Stimulated activated CD4-positive, alpha-beta T cell treated with anti-CD3 and anti-CD28 coated beads, Interleukin-15, amount 100 ng/mL, for 48 hours (primary cell): ENCODE measurements at regions not wholly inside any gene's neighbourhood (a gene's known extent, or its start where the extent isn't known, plus 50 kb on each side); places are given as distances from the start of the nearest gene placed in this dataset.

Experiments used
- DNase-seq, 2 donors: peaks; one replicate each; pipeline ENCODE4 v3.0.0-alpha.2; 2020; ENCODE audit warnings: low read depth in 2 of 2

DNA sequence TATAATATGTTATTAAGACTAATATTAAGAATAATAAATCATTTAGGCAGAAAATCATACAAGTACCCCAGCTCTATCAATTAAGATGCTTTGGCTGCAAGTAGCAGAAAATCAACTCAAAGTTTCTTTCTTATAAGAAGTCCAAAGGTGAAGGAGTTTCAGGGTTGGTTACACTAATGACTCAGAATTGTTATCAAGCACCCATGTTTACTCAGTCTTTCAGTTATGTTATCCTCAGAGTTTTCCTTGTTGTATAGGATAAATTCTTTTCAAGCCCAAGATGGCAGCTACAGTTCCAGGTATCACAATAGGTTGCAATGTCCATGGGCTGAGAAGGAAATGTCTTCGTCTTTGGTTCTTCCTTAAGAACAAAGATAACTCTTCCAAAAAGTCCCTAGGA is 163.6 kb downstream of the TNFSF18 start:
- no peak for DNase-seq

DNA sequence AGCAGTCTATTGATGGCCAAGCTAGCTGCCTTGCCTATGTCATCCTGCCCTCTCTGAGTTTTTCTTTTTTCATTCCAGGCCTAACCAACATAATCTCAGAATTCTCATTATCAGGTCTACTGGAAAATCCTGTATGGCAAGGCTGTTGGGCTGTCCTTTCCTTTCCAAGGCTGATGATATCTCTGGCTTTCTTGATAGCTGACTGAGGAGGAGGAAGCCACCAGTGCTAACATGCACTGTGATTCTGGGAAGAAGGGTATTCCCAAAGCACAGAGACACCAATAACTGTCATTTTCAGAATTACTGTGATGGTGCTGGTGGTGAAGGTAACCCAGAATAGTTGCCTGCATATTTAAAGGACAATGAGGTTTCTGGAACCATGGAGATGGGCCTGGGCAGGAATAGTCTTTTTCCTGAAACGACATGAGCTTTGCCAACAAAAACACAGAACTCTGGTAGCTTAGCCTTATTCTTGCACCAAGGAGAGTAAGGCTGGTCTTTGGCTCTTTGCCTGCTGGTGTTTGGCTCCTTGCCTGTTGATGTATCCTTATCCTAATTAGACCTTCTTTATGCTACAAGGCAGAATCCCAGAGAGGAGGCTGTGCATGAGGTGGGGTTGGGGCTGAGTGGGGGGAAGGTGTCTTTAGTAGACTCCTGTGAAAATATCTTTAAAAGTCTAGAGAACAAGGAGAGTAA is 157.4 kb downstream of the TNFSF18 start:
- DNase-seq, result no peak

DNA sequence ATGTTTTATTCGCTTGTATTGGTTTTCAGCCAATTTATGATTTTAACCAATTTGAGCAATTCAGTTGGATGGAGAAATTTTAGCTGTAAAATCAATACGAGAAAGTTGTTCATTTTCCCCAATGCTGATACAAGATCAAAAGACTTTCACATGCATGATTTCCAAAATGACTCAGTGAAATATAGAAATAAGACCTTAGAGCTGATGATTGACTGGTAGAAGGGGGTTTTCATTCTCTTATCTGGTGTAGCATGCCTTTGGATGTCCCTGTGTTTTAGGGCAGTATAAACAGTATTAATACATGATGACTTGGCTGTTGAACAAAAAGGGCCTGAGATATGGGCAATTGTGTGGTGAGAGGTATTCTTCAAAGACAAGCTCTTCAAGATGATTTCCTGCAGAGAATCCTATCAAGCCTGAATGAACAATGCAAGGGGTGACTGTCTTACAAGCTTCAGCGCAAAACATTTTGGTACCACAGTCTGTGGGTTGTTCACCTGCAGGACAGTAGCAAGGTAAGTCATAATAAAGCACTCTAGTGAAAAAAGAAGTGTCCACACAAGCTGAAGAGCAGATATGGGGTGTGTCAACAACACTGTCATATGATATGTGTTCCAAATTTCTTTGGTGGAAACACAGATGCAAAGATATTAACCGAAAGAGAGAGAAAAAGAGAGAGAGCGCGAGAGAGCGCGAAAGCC is 156.2 kb downstream of the TNFSF18 start:
- no peak for DNase-seq

DNA sequence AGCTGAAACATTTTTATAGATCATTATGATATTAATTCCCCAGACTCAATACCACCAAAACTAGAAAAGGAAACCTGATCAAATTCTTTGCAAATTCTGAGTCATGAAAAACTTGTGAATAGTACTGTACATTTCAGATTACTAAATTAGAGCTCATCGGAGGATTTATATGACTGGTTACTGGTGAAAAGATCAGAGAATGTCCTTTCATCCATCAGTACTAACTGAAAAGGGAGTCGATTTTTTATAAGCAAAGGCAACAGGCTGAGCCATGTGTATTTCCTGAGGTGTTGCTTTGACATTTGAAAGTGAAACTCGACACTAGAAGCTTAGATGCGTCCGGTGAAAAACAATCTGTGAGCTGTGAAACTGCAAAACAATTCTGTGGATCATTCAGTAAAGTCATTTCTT is 155.7 kb downstream of the TNFSF18 start:
- no peak for DNase-seq

DNA sequence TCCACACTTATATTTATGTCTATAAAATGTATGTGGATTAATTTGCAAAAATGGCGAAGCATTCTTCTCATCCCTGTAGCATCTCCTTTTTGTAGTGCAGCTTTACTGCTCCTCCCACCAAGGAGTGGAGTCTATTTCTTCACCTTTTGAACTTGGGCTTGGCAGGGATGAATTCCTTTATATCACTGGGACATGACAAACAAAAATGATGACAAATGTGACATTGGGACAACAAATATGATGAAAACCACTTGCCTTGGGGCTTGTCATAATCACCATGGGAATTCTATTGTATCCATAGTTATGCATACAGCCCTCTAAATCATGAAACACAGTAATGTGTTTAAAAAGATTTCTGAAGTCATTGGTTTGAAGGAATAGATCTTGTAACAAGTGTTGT is 155.0 kb downstream of the TNFSF18 start:
- DNase-seq, result no peak

DNA sequence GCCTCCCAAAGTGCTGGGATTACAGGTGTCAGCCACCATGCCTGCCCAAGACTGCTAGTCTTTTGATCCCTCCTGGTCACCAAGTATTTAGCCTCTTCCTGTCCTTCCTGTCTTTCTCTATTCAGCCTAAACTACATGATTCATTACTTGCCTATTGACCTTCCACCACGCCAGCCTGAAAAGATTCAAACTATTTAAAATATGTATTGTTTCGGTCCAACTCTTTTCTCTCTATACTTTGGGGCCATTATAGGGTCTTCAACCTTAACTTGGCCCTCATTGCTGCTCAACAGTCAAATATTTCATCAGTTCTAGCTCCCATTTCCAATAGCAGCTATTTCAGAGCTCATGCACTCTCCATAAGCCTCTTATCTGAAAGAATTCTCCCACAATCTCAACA is 153.0 kb downstream of the TNFSF18 start:
- DNase-seq, result no peak

DNA sequence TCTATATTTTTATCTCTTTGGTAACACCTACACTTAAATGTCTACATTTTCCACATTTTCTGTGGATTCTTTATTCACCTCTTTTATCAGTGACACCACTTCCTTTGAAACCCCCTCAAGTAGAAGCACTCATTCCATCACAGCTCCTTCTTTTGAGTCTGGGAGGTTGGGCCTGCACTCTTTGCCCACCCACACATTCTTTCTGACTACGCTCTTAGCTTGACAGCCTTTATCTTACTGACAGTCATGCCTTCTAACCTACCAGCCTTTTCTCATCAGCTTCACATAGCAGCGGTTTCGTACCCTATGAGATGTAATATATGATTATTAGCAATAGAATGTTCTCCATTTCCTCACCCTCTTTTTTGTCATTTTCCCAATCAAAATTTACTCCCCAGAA is 151.9 kb downstream of the TNFSF18 start:
- DNase-seq, result no peak

DNA sequence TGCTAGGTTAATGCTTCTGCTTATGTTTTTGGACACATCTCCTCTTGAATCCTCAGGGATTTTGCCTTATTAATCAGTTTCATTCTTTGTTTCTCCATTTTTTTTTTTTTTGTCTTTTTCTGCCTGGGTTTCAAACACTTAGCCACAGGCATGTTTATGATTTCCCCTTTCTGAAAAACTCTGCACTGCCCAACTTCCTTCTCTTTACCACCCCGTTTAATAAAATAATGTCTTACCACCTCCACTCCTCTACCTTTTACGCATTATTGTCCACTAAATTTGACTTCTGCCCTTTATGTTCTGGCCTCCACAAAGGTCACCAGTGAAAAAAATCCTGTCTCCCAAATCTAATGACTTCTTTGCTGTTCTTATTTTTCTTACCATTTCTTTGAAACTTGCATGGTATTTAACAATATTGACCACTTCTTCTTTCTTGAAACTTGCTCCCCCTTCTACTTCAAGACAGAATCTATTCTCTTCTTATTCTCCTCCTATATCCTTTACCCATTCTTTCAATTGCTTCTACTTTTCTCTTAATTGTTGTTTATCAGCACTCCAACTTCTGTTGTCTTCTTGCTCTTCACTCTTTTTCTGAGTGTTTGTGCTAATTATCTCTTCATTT is 150.3 kb downstream of the TNFSF18 start:
- no peak for DNase-seq

DNA sequence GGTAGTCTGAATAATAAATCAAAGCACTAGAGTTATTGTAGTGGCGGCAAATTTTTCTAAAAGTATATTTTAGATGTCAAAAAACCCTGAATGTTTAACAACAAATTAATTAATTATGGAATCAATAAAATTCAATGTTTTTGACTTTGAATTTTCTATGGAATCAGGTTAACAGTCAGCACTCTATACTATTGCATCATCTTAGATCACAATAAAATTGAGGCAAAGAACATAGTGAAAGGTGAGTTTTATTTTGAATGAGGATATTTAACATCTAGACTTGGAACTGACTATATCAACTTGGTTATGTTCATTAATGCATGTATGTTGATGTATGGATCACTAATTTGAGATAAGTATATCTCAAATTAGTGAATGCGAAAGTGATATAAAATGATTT is 148.5 kb downstream of the TNFSF18 start:
- DNase-seq, result no peak

DNA sequence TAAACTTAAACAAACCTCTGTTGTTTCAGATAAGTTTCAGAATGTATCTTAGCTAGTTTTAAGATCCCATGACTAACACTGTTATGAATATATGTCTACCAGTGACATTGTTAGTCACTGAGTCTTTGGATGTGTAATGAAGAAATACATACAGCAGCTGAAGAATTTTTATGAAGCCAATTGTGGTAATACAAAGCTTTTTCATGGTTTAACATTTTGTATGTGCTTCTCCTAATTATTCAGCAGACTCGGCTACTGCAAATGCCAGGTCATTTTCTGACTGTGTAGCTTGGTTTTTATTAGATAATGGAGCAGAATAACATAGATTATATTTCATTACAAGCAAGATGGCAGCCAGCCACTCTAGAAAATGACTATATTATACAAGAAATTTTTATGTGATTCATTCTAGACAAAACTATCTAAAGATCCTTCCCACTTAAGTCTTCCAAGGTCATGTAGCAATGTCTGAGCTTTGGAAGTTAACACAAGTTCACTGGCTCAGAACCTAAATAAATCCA is 147.8 kb downstream of the TNFSF18 start:
- no peak for DNase-seq

DNA sequence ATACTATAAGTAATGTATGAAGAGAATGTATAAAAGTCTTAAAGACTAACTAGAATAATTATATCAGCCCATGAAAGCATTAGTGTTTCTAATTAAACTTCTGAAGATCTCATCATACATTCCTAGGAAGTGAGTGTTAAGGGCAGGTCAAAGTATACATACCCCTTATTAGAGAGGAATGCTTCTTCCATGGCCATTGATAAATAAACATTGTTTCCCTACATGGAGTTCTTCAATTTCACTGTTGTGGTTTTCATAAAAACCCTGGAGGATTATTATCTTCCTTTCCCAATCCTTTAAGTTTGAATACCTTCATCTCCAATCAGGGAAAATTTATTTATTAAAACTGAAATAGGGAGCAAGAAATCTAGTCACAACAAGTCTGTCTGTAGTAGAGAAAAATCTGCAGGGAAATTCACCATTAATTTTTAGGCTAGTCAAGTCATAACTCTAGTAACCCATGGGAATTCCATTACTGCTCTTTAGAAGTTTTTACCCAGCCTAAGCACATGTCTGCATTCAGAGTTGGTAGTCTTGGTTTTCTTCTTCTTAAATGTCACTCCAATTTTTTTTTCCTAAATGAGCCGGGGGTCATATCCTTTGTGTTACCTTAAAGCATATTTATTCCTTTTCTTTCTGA is 147.0 kb downstream of the TNFSF18 start:
- no peak for DNase-seq

DNA sequence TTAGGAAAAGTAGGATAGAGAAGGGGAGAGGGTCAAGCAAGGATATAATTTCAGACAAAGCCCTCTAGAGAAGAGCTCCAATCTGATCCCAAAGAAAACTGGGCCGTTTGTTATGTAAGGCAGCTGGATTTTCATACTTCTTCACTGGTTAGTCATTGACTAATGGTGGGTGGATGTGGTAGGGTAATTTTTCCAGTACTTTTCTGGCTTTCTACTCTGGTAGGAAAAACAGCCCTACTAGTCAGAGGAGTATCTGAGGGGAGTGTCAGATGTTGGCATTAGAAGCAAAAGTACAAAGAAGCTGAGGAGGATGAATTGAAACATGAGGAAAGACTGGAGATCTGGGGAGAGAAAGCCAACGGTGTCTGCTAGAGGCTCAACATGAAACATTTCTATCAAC is 145.3 kb downstream of the TNFSF18 start:
- no peak for DNase-seq

DNA sequence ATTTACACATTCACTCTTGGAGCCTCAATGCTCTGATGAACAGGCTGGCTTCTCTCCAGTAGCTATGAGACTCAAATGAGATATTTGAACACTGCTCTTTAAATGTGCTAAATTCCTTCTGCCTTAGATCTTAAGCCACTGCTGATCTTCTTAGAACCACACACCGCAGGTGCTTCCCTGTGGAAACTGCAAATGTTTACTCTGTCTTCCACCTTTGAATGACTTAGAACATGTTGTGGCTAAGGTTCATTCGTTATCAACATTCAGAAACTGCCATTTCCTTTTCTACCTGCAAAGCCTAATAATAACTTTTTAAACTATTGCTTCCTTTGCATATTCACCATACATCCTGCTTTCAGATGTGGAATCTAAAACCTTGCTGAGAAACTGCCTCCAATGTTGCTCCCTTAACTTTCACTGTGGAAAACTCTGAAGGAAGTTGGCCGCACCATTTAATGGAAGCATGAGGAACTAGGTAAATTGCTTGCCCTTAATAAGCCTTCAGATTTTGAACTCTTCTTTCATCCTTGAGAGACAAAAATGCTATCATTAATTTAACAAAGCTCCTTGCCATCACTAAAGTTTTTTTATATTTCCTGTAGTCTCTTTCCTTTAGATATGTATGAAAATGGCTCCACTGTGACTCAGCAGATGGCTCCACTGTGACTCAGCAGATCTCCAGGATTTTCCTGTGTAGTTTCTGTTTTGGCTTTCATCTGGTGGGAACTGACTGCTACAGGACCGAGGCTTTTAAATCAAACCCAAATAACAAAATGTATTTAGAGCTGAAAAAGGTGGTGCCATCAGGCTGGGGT is 143.8 kb downstream of the TNFSF18 start:
- DNase-seq, result no peak

DNA sequence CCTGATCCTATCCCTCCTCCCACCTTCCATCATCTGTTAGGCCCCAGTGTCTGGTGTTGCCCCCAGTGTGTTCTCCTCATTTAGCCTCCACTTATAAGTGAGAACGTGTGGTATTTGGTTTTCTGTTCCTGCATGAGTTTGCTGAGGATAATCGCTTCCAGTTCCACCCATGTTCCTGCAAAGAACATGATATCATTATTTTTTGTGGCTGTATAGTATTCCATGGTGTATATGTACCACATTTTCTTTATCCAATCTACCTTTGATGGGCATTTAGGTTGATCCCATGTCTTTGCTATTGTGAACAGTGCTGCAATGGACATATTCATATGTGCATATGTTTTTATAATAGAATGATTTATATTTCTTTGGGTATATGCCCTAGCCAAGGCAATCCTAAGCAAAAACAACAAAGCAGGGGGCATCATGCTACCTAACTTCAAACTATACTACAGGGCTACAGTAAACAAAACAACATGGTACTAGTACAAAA is 142.9 kb downstream of the TNFSF18 start:
- DNase-seq, result no peak

DNA sequence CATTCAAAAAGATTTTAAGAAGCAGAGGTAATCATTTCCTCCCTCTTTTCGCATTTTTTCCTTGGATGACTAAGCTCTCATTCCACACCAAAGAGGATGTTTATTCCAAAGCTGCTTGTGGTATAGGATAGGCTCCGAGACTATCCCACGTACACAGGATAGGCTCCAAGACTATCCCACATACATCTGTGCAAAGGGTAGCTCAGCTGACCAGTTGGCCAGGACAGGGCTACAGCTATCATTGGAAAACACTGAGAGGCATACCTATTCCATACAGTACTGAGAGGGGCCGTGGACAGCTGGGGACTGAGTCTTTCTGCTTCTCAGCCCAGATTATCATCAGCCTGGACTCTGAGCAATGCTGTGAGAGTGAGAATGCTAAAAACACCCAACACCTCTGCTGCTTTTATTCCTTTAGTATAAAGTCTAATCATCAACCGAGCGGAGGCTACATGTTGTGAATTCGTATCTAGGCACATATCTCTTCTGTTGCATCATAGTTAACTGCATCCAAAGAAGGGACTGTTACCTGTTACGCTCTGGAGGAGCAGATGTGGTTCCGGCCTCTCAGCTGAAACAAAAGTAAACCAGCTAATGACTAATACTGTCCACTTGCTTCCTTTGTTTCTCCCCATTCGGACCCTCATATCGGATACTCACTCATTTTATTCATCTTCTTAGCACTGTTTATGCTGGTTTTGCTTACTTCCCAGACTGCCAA is 141.0 kb downstream of the TNFSF18 start:
- no peak for DNase-seq

DNA sequence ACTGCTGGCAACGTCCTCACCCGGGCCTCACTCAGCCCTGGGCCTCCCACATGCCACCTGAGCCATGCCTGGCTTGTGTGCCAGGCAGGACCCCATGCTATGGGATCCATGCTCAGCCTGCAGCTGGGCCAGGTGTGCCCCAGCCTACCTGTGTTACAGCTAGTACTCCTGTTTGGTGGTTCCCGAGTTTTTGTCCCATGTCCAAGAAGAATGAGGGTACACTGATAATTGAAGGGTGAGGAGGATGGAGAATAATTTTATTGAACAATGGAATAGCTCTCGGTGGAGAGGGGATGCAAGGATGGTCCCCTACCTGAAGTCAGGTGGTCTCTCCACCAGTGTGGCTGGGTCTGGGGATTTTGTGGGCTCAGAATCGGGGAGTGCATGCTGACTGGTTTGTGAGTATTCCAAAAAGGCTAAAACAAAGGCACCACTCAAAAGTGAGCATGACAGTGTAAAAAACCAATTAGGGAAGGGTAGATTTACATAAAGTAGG is 137.9 kb downstream of the TNFSF18 start:
- no peak for DNase-seq

DNA sequence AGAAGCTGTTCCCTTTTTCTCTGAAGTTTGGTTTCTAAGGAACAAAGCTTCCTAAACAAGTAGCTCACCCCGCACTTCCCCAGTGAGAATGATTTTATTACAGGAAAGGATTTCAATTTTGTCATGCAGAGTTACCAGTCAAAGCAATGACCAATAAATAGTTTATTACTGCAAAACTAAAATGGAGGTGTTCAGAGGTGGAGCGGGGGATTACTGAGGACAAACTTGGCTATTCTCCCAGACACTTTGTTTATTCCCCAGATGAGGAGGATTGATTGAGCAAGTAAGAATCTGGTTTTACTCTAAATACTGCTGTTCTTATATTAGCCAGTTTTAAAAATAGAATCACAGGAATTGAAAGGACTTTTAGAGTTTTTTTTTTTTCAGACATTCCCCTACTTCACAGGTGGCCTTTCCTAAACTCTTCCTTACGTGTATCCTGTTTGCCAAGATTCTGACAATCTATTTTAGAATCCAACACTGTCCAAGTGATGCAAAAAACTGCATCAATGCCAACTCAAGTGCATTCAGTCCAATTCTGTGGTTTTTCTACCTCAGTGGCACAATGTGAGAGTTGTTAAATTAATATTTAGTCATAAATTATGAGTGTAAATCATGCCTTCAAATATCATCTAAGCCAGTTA is 136.1 kb downstream of the TNFSF18 start:
- DNase-seq, result no peak

DNA sequence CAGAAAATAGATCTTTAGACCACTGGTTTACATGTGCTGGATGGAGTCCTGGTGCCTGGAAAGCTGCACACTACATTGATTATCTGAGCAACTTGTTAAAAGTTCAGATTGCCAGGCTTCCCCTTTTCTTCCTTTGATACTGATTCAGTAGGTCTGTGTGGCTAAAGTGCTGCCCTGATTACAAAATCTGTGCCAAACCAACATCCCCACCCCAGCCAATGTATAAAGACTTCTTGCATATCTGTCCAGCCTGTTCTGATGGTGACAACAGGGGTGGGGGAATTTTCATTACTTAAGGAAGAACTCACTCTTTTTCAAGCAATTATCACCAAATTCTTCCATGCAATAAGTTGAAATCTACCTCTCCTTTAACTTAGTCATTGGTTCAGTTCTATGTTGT is 135.5 kb downstream of the TNFSF18 start:
- no peak for DNase-seq

DNA sequence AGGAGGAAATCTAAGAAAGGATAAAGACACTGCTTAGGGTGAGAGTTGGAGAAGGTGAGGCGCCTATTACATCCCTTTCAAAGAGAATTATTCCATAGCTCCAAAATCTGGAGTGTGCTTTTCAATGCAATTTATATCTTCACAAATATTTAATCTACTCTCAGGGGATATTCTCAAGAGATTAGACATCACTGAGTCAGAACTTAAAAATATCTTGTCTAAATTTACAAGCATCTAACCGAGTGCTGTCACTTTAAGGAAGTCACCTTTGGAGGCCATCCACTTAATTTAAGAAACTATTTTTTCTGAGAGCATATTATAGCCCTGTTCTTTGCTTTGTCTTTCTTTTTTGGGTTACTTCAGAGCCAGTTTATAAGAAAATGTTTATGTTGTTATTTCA is 134.6 kb downstream of the TNFSF18 start:
- no peak for DNase-seq

DNA sequence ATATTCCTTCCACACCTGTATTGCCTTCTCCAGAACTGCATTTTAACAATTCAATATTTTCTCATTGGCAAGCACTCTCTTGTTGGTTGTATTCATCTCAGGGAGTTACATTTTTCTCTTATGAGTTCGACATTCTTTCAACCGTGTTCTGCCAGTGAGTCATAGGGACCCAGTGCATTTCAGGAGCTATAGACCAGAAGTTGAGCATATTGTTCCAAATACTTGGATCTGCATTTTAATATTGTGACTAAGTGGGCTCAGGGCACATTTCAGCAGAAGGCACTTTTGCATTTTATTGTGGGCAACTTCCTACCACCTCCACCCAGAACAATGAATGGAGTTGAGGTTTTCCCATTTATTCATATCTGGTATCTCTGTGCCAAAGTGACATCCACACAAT is 132.8 kb downstream of the TNFSF18 start:
- no peak for DNase-seq
